ENCODE measurements at regions not wholly inside any gene's neighbourhood (a gene's known extent, or its start where the extent isn't known, plus 50 kb on each side); places are given as distances from the start of the nearest gene placed in this dataset.

GRCh38 chr11:36746886-36747710, 149.1 kb upstream of the RAG2 start:
- no peak overlapping the region for H3K4me3 ChIP-seq
- no peaks in the 10 kb centered on the region for H3K4me1 ChIP-seq
- 34 to 37% (median 34%) methylated on average over 7 of the region's 7 CpGs for WGBS, 3 donors
- peak; percentile 98 for TF ChIP-seq CTCF (IDR thresholded peaks at IDR 0.05)
- ATAC-seq (peak; percentile 95 to 100 (median 99)), DNase-seq (peak; percentile 65 to 86)
- no peaks in the 10 kb centered on the region for H3K36me3 ChIP-seq (ENCODE audit: insufficient read depth in 1 of 2, low read depth in 1 of 2)
- intact Hi-C loops (cut with DNase I), result loop anchor here (1.0 to 5.0 kb wide), 3 partner anchors 44 to 185 kb away; no protein-coding TSS in a partner anchor
- no peaks in the 10 kb centered on the region for H3K27me3 ChIP-seq (ENCODE audit: insufficient read depth in 3 of 3, low read length in 2 of 3)
- H3K9me3 ChIP-seq, result no peaks in the 10 kb centered on the region
- H3K27ac ChIP-seq, result no peak overlapping the region

- TF ChIP-seq CTCF (IDR thresholded peaks at IDR 0.05), result peak; percentile 59
- ATAC-seq, result peak; percentile 47 to 80 (median 65)
- 29 to 35% (median 31%) methylated on average over 11 of the region's 11 CpGs for WGBS, 3 donors
- Histone ChIP-seq H3K27me3 (ENCODE audit: insufficient read depth in 3 of 3, low read length in 2 of 3) (no peaks in the 10 kb centered on the region), H3K9me3 (no peaks in the 10 kb centered on the region), H3K4me3 (no peak overlapping the region), H3K27ac (no peak overlapping the region), H3K36me3 (ENCODE audit: insufficient read depth in 1 of 2, low read depth in 1 of 2) (no peaks in the 10 kb centered on the region), H3K4me1 (no peaks in the 10 kb centered on the region)
- peak; percentile 68 to 76 for DNase-seq
- intact Hi-C loops (cut with DNase I), result loop anchor here (5.0 kb wide), 1 partner anchor 182 kb away; no protein-coding TSS in a partner anchor
Measured at GRCh38 chr11:36744375-36745168, 146.5 kb upstream of the RAG2 start.

GRCh38 chr11:36743039-36743438, 145.0 kb upstream of the RAG2 start:
- no peaks in the 10 kb centered on the region for H3K4me1 ChIP-seq
- no peak for TF ChIP-seq CTCF (IDR thresholded peaks at IDR 0.05)
- DNase-seq (no peak), ATAC-seq (no peak)
- no peak overlapping the region for H3K27ac ChIP-seq
- no peaks in the 10 kb centered on the region for H3K9me3 ChIP-seq
- intact Hi-C loops (cut with DNase I), result no loop called here
- WGBS, 3 donors, result 85 to 94% (median 87%) methylated on average over 2 of the region's 2 CpGs
- no peaks in the 10 kb centered on the region for H3K27me3 ChIP-seq (ENCODE audit: insufficient read depth in 3 of 3, low read length in 2 of 3)
- no peak overlapping the region for H3K4me3 ChIP-seq
- no peaks in the 10 kb centered on the region for H3K36me3 ChIP-seq (ENCODE audit: insufficient read depth in 1 of 2, low read depth in 1 of 2)

GRCh38 chr11:36741515-36741914, 143.5 kb upstream of the RAG2 start:
- H3K4me1 ChIP-seq, result no peaks in the 10 kb centered on the region
- no peak for ATAC-seq
- intact Hi-C loops (cut with DNase I), result no loop called here
- no peak for DNase-seq
- no peak overlapping the region for H3K27ac ChIP-seq
- no peak for TF ChIP-seq CTCF (IDR thresholded peaks at IDR 0.05)
- no peaks in the 10 kb centered on the region for H3K9me3 ChIP-seq
- no peak overlapping the region for H3K4me3 ChIP-seq
- no peaks in the 10 kb centered on the region for H3K36me3 ChIP-seq (ENCODE audit: insufficient read depth in 1 of 2, low read depth in 1 of 2)
- H3K27me3 ChIP-seq (ENCODE audit: insufficient read depth in 3 of 3, low read length in 2 of 3), result no peaks in the 10 kb centered on the region

Data from psoas muscle (tissue), 7 donors.